ENCODE measurements at regions not wholly inside any gene's neighbourhood (a gene's known extent, or its start where the extent isn't known, plus 50 kb on each side); places are given as distances from the start of the nearest gene placed in this dataset.
"Not testable (repeated sequence)": the region's sequence is repeated elsewhere in the genome, so short reads cannot be mapped to it uniquely, and the experiment has no call there.

- no peak for TF ChIP-seq ZNF138 (CRISPR knock-in tag; conservative IDR thresholded peaks at IDR 0.05)
- TF ChIP-seq ZNF232 (CRISPR knock-in tag; IDR thresholded peaks at IDR 0.05): no peak
- no peak for TF ChIP-seq ZNF416 (CRISPR knock-in tag; IDR thresholded peaks at IDR 0.05)
- TF ChIP-seq NFYB (CRISPR knock-in tag; conservative IDR thresholded peaks at IDR 0.05; ENCODE audit: low read depth): no peak
- no peak for TF ChIP-seq ZNF317 (CRISPR knock-in tag; IDR thresholded peaks at IDR 0.05; ENCODE audit: borderline replicate concordance, low read depth)
- no peak for TF ChIP-seq ATF1 (CRISPR knock-in tag; IDR thresholded peaks at IDR 0.05)
- TF ChIP-seq ZNF425 (CRISPR knock-in tag; conservative IDR thresholded peaks at IDR 0.05): no peak
These were observed 76.8 kb upstream of the ZNF281 start (continued) for GRCh38 chr1:200486634-200487033.

- H3K9me3 Mint-ChIP-seq: not testable (repeated sequence)
These were observed 74.7 kb upstream of the ZNF281 start for GRCh38 chr1:200484438-200484946.

GRCh38 chr1:200483491-200484143 is 73.8 kb upstream of the ZNF281 start:
- ATAC-seq: peak; percentile 55
- TF ChIP-seq SOX15 (CRISPR knock-in tag; IDR thresholded peaks at IDR 0.05) (no peak), SMAD4 (CRISPR knock-in tag; IDR thresholded peaks at IDR 0.05) (no peak), ARID4B (CRISPR knock-in tag; IDR thresholded peaks at IDR 0.05; ENCODE audit: borderline replicate concordance) (no peak)
- no peak overlapping the region; the same call in 1 of the 2 replicates for H3K27ac Mint-ChIP-seq
- ChIA-PET POLR2A (no interaction called here), CTCF (interaction anchor here (1.0 to 2.1 kb wide), 4 partner anchors 193 to 221 kb away, joined by 3 to 12 read pairs (median 4); no protein-coding TSS in a partner anchor)
- H3K4me1 Mint-ChIP-seq: peaks cover 15% of the 10 kb centered on the region
- H3K27me3 Mint-ChIP-seq (ENCODE audit: low read depth): peaks cover 13% of the 10 kb centered on the region
- no peak for DNase-seq (ENCODE audit: low spot score)
- H3K9me3 Mint-ChIP-seq: no peaks in the 10 kb centered on the region
- H3K36me3 Mint-ChIP-seq: peaks cover 7% of the 10 kb centered on the region; the same call in 1 of the 2 replicates
- no peak overlapping the region for H3K4me3 Mint-ChIP-seq

More at GRCh38 chr1:200484438-200484946, 74.7 kb upstream of the ZNF281 start:
- Mint-ChIP-seq H3K27me3 (ENCODE audit: low read depth) (peaks cover 13% of the 10 kb centered on the region), H3K4me1 (peaks cover 17% of the 10 kb centered on the region)
- CTCF ChIA-PET: interaction anchor here (1.3 to 2.1 kb wide), 2 partner anchors 205 to 222 kb away, joined by 3 to 12 read pairs; no protein-coding TSS in a partner anchor
- H3K4me3 Mint-ChIP-seq; ATAC-seq; DNase-seq (ENCODE audit: low spot score); H3K27ac Mint-ChIP-seq; H3K36me3 Mint-ChIP-seq; POLR2A ChIA-PET: not testable (repeated sequence)

- H3K4me1 Mint-ChIP-seq: peaks cover 20% of the 10 kb centered on the region
- no peak overlapping the region for H3K27ac Mint-ChIP-seq
- ChIA-PET CTCF (no interaction called here), POLR2A (no interaction called here)
- H3K36me3 Mint-ChIP-seq: peaks cover 7% of the 10 kb centered on the region; the same call in 1 of the 2 replicates
- no peak for DNase-seq (ENCODE audit: low spot score)
- peaks cover 3% of the 10 kb centered on the region; the same call in 1 of the 2 replicates for H3K27me3 Mint-ChIP-seq (ENCODE audit: low read depth)
- no peak for ATAC-seq
- no peaks in the 10 kb centered on the region for H3K9me3 Mint-ChIP-seq
- H3K4me3 Mint-ChIP-seq: no peak overlapping the region
- TF ChIP-seq MYBL2 (CRISPR knock-in tag; IDR thresholded peaks at IDR 0.05) (no peak), MLX (CRISPR knock-in tag; IDR thresholded peaks at IDR 0.05) (no peak), ZNF317 (CRISPR knock-in tag; IDR thresholded peaks at IDR 0.05; ENCODE audit: borderline replicate concordance, low read depth) (no peak), NR2C2 (CRISPR knock-in tag; IDR thresholded peaks at IDR 0.05) (no peak), GABPB1 (CRISPR knock-in tag; IDR thresholded peaks at IDR 0.05) (no peak), SP1 (CRISPR knock-in tag; conservative IDR thresholded peaks at IDR 0.05) (no peak), FOXJ3 (CRISPR knock-in tag; IDR thresholded peaks at IDR 0.05; ENCODE audit: borderline replicate concordance) (no peak), ZMAT4 (CRISPR knock-in tag; IDR thresholded peaks at IDR 0.05) (no peak), ZNF671 (CRISPR knock-in tag; IDR thresholded peaks at IDR 0.05) (no peak), NFYB (CRISPR knock-in tag; conservative IDR thresholded peaks at IDR 0.05; ENCODE audit: low read depth) (no peak)
These were observed 71.1 kb upstream of the ZNF281 start for GRCh38 chr1:200480964-200481363.
